ENCODE measurements at regions not wholly inside any gene's neighbourhood (a gene's known extent, or its start where the extent isn't known, plus 50 kb on each side); places are given as distances from the start of the nearest gene placed in this dataset.

- H3K9me3 ChIP-seq: no peaks in the 10 kb centered on the region
- no peaks in the 10 kb centered on the region for H3K27me3 ChIP-seq
- H3K36me3 ChIP-seq: no peaks in the 10 kb centered on the region
- H3K27ac ChIP-seq: no peak overlapping the region
- H3K4me1 ChIP-seq: no peaks in the 10 kb centered on the region
- no peak for DNase-seq (ENCODE audit: low spot score in 2 of 2)
- 40% methylated on average over 6 of the region's 6 CpGs for WGBS
- no peak for TF ChIP-seq POLR2AphosphoS5 (IDR thresholded peaks at IDR 0.05)
- H3K4me3 ChIP-seq: no peak overlapping the region
Observed at GRCh38 chr4:13836946-13837912, 209.7 kb upstream of the BOD1L1 start.

DNA sequence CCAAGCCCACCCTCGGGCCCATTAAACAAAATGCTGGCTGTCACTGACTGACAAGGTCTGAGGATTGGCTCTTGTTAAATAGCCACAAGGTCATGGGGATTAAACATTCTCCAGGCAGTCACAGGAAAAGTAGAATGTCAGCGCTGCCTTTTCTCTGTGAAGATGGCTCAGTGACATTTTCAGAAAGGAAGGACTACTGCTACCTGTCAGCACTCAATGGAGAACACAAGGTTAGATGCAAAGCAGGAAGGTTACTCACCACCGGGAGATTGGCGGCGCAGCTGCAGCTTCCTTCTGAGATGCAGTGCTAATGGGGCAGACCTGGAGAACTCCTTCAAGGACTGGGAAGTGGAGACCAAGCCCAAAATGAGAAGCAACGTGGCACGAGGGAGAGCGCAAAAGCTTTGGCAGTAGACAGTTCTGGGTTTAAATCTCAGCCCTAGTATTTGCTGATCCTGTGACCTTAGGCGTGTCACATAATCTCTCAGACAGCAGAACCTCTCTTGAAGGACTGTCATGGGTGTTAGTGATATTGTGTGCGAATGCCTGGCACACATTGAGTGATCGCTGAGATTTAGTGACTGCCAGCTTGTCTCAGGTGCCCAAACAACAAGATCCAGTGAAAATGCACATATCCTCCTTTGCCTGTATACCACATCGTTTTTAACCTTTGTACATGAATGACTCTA is 213.1 kb upstream of the BOD1L1 start:
- Histone ChIP-seq H3K4me3 (no peak overlapping the region), H3K36me3 (no peaks in the 10 kb centered on the region), H3K9me3 (no peaks in the 10 kb centered on the region), H3K27ac (no peak overlapping the region), H3K4me1 (no peaks in the 10 kb centered on the region), H3K27me3 (no peaks in the 10 kb centered on the region)
- TF ChIP-seq POLR2A (IDR thresholded peaks at IDR 0.05) (no peak), POLR2AphosphoS5 (IDR thresholded peaks at IDR 0.05) (no peak), CTCF (IDR thresholded peaks at IDR 0.05) (no peak), EP300 (IDR thresholded peaks at IDR 0.05) (no peak)
- WGBS: 74% methylated on average over 12 of the region's 12 CpGs
- no peak for DNase-seq (ENCODE audit: low spot score in 2 of 2)

DNA sequence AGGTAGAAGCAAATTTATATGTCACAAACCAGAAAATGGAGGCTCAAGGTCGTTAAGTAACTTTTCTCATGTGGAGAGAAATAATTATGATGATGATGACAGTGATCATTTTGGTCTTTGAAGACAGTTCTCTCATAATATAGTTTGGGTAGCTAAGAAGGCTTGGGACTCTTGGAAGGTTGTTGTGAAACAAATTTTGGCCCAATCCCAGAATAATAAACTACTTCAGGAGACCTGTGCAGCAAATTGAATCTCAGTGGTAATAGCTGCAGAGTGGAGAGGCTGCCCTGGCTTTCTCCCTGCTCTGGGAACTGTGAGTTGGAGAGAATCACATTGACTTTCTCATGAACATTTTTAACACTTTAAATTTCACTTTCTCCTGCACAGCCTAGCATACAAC is 217.2 kb upstream of the BOD1L1 start:
- 60% methylated on average over 1 of the region's 1 CpG for WGBS
- no peaks in the 10 kb centered on the region for H3K4me1 ChIP-seq
- no peaks in the 10 kb centered on the region for H3K27me3 ChIP-seq
- no peak overlapping the region for H3K4me3 ChIP-seq
- DNase-seq (ENCODE audit: low spot score in 2 of 2): no peak
- H3K36me3 ChIP-seq: no peaks in the 10 kb centered on the region
- no peak overlapping the region for H3K27ac ChIP-seq
- no peak for TF ChIP-seq POLR2AphosphoS5 (IDR thresholded peaks at IDR 0.05)
- no peak for TF ChIP-seq POLR2A (IDR thresholded peaks at IDR 0.05)
- no peak for TF ChIP-seq EP300 (IDR thresholded peaks at IDR 0.05)
- no peak for TF ChIP-seq CTCF (IDR thresholded peaks at IDR 0.05)
- H3K9me3 ChIP-seq: no peaks in the 10 kb centered on the region

GRCh38 chr4:13849778-13850177 is 222.3 kb upstream of the BOD1L1 start:
- no peaks in the 10 kb centered on the region for H3K27me3 ChIP-seq
- TF ChIP-seq EP300 (IDR thresholded peaks at IDR 0.05) (no peak), POLR2A (IDR thresholded peaks at IDR 0.05) (no peak), CTCF (IDR thresholded peaks at IDR 0.05) (no peak), POLR2AphosphoS5 (IDR thresholded peaks at IDR 0.05) (no peak)
- no peaks in the 10 kb centered on the region for H3K36me3 ChIP-seq
- no peak for DNase-seq (ENCODE audit: low spot score in 2 of 2)
- H3K4me3 ChIP-seq: no peak overlapping the region
- no peaks in the 10 kb centered on the region for H3K9me3 ChIP-seq
- H3K27ac ChIP-seq: no peak overlapping the region
- 39% methylated on average over 2 of the region's 2 CpGs for WGBS
- no peaks in the 10 kb centered on the region for H3K4me1 ChIP-seq

GRCh38 chr4:13851085-13851940 is 223.8 kb upstream of the BOD1L1 start:
- no peak for TF ChIP-seq POLR2AphosphoS5 (IDR thresholded peaks at IDR 0.05)
- no peak for TF ChIP-seq CTCF (IDR thresholded peaks at IDR 0.05)
- TF ChIP-seq EP300 (IDR thresholded peaks at IDR 0.05): no peak
- no peak for TF ChIP-seq POLR2A (IDR thresholded peaks at IDR 0.05)
- H3K27me3 ChIP-seq: no peaks in the 10 kb centered on the region
- H3K36me3 ChIP-seq: no peaks in the 10 kb centered on the region
- H3K27ac ChIP-seq: no peak overlapping the region
- H3K4me3 ChIP-seq: no peak overlapping the region
- no peaks in the 10 kb centered on the region for H3K9me3 ChIP-seq
- WGBS: 92% methylated on average over 10 of the region's 12 CpGs
- DNase-seq (ENCODE audit: low spot score in 2 of 2): no peak
- no peaks in the 10 kb centered on the region for H3K4me1 ChIP-seq
